WTC11 (cell line): ENCODE measurements at regions not wholly inside any gene's neighbourhood (a gene's known extent, or its start where the extent isn't known, plus 50 kb on each side); places are given as distances from the start of the nearest gene placed in this dataset.

Source experiments
- ATAC-seq: fragments of 200-7000 bp; cut with Tn5 transposase; 2 replicates; pipeline ENCODE4 v1.10.0; 2021; ENCODE audit warnings: mild to moderate bottlenecking, moderate library complexity
- CTCF ChIA-PET: fragments of 300-600 bp; sonication (Branson Sonifier 250); formaldehyde crosslinking; loops from one replicate; lab custom pipeline; 2021; ENCODE audit warnings: antibody characterized with exemption; lab: Charles Lee
- POLR2A ChIA-PET: fragments of 350-600 bp; sonication (Branson Sonifier 250); formaldehyde crosslinking; loops from one replicate; lab custom pipeline; 2021; ENCODE audit warnings: antibody characterized with exemption; lab: Charles Lee
- DNase-seq: peaks from one replicate; pipeline ENCODE4 v3.0.0; 2021; ENCODE audit warnings: low spot score
- H3K27ac Mint-ChIP-seq: 2 replicates; pipeline ENCODE4 v1.8.0; 2021; ENCODE audit warnings: mixed read lengths
- H3K27me3 Mint-ChIP-seq: 2 replicates; pipeline ENCODE4 v1.8.0; 2021; ENCODE audit warnings: low read depth, mild to moderate bottlenecking, moderate library complexity, mixed read lengths
- H3K36me3 Mint-ChIP-seq: 2 replicates; pipeline ENCODE4 v1.8.0; 2021; ENCODE audit warnings: mixed read lengths
- H3K4me1 Mint-ChIP-seq: 2 replicates; pipeline ENCODE4 v1.8.0; 2022; ENCODE audit warnings: mixed read lengths
- H3K4me3 Mint-ChIP-seq: 2 replicates; pipeline ENCODE4 v1.8.0; 2021; ENCODE audit warnings: mild to moderate bottlenecking, moderate library complexity, mixed read lengths
- H3K9me3 Mint-ChIP-seq: 2 replicates; pipeline ENCODE4 v1.8.0; 2021; ENCODE audit warnings: mixed read lengths
- ATF1 ChIP-seq: sonication (generic); formaldehyde crosslinking; IDR thresholded peaks from 2 replicates; pipeline ENCODE4 v1.8.1; 2023; ENCODE audit warnings: mild to moderate bottlenecking, moderate library complexity, missing genetic modification reagents
- CREM ChIP-seq: sonication (generic); formaldehyde crosslinking; IDR thresholded peaks from 2 replicates; pipeline ENCODE4 v1.8.1; 2022; ENCODE audit warnings: mild to moderate bottlenecking, missing genetic modification reagents, moderate library complexity
- FOXK1 ChIP-seq: sonication (generic); formaldehyde crosslinking; IDR thresholded peaks from 2 replicates; pipeline ENCODE4 v1.8.0; 2022; ENCODE audit warnings: mild to moderate bottlenecking, moderate library complexity, missing genetic modification reagents
- FOXP1 ChIP-seq: sonication (generic); formaldehyde crosslinking; IDR thresholded peaks from 2 replicates; pipeline ENCODE4 v1.8.0; 2022; ENCODE audit warnings: missing genetic modification reagents, mild to moderate bottlenecking, moderate library complexity, borderline replicate concordance
- HMGA2 ChIP-seq: fragments of 250-450 bp; sonication (Bioruptor Pico); IDR thresholded peaks from 2 replicates; pipeline ENCODE4 v1.4.0; 2021; ENCODE audit warnings: mild to moderate bottlenecking, moderate library complexity
- JUN ChIP-seq: sonication (generic); formaldehyde crosslinking; IDR thresholded peaks from 2 replicates; pipeline ENCODE4 v1.8.0; 2023; ENCODE audit warnings: mild to moderate bottlenecking, missing genetic modification reagents
- NFATC4 ChIP-seq: fragments of 250-450 bp; sonication (Bioruptor Pico); IDR thresholded peaks from 2 replicates; pipeline ENCODE4 v1.9.0; 2021; ENCODE audit warnings: mild to moderate bottlenecking
- NFE2L1 ChIP-seq: sonication (generic); formaldehyde crosslinking; IDR thresholded peaks from 2 replicates; pipeline ENCODE4 v1.8.1; 2023; ENCODE audit warnings: missing genetic modification reagents
- PRRX2 ChIP-seq: fragments of 250-450 bp; sonication (Bioruptor Pico); IDR thresholded peaks from 2 replicates; pipeline ENCODE4 v1.8.0; 2021; ENCODE audit warnings: mild to moderate bottlenecking
- SOX15 ChIP-seq: fragments of 250-450 bp; sonication (Bioruptor Pico); IDR thresholded peaks from 2 replicates; pipeline ENCODE4 v1.9.0; 2021; ENCODE audit warnings: mild to moderate bottlenecking
- SP1 ChIP-seq: sonication (generic); formaldehyde crosslinking; conservative IDR thresholded peaks from 2 replicates; pipeline ENCODE4 v1.8.1; 2022; ENCODE audit warnings: missing genetic modification reagents
- TEAD4 ChIP-seq: sonication (generic); formaldehyde crosslinking; IDR thresholded peaks from 2 replicates; pipeline ENCODE4 v1.8.0; 2022; ENCODE audit warnings: mild to moderate bottlenecking, missing genetic modification reagents
- TP53 ChIP-seq: sonication (generic); formaldehyde crosslinking; IDR thresholded peaks from 2 replicates; pipeline ENCODE4 v1.8.1; 2023; ENCODE audit warnings: mild to moderate bottlenecking, missing genetic modification reagents
- ZNF232 ChIP-seq: sonication (generic); formaldehyde crosslinking; IDR thresholded peaks from 2 replicates; pipeline ENCODE4 v1.8.0; 2022; ENCODE audit warnings: mild to moderate bottlenecking, missing genetic modification reagents
- ZNF423 ChIP-seq: fragments of 250-450 bp; sonication (Bioruptor Pico); IDR thresholded peaks from 2 replicates; pipeline ENCODE4 v2.1.2; 2022; ENCODE audit warnings: mild to moderate bottlenecking, moderate library complexity
- TF ChIP-seq, protein P1 (sequence below): fragments of 250-450 bp; sonication (Bioruptor Pico); IDR thresholded peaks from 2 replicates; pipeline ENCODE4 v1.9.0; 2021; ENCODE audit warnings: mild to moderate bottlenecking
- TF ChIP-seq, protein P2 (sequence below): sonication (generic); formaldehyde crosslinking; IDR thresholded peaks from 2 replicates; pipeline ENCODE4 v1.8.1; 2022; ENCODE audit warnings: mild to moderate bottlenecking, missing genetic modification reagents, moderate library complexity, borderline replicate concordance
- TF ChIP-seq, protein P3 (sequence below): fragments of 250-450 bp; sonication (Bioruptor Pico); IDR thresholded peaks from 2 replicates; pipeline ENCODE4 v2.1.2; 2022; ENCODE audit warnings: mild to moderate bottlenecking, moderate library complexity
- TF ChIP-seq, protein P4 (sequence below): sonication (generic); formaldehyde crosslinking; IDR thresholded peaks from 2 replicates; pipeline ENCODE4 v1.8.1; 2022; ENCODE audit warnings: low read depth, mild to moderate bottlenecking, moderate library complexity, missing genetic modification reagents, borderline replicate concordance
- TF ChIP-seq, protein P5 (sequence below): sonication (generic); formaldehyde crosslinking; IDR thresholded peaks from 2 replicates; pipeline ENCODE4 v1.8.0; 2023; ENCODE audit warnings: missing genetic modification reagents, mild to moderate bottlenecking, borderline replicate concordance

DNA sequence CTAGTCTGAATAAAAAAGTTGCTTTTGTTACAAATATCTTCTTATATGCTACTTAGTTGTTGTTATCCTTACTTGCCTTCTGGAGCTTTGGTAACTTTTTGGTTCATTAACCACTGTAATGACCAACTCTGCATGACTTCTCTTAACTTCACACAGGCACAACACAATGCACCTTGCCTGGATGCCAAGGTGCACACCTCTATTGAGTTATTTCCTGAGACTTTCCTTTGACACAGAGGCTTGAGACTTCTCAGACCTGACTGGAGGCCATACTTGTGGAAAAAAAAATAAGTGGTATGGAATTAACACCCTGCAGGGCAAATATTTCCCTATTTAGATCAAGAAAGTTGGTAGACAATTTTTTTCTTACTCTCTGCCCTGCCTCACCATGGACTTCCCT lies 1925.6 kb downstream of the EFNA5 start:
- ChIA-PET POLR2A (no interaction called here), CTCF (no interaction called here)
- no peak for DNase-seq
- H3K27me3 Mint-ChIP-seq = no peaks in the 10 kb centered on the region
- no peak for TF ChIP-seq JUN (CRISPR knock-in tag)
- TF ChIP-seq SP1 (CRISPR knock-in tag) = no peak
- no peak for TF ChIP-seq PRRX2 (CRISPR knock-in tag)
- TF ChIP-seq SOX15 (CRISPR knock-in tag) = no peak
- no peak for TF ChIP-seq FOXK1
- TF ChIP-seq ZNF232 (CRISPR knock-in tag) = no peak
- TF ChIP-seq TP53 (CRISPR knock-in tag) = no peak
- TF ChIP-seq TEAD4 (CRISPR knock-in tag) = no peak
- TF ChIP-seq ZNF423 (CRISPR knock-in tag) = no peak
- no peak for TF ChIP-seq ATF1 (CRISPR knock-in tag)
- TF ChIP-seq FOXP1 (CRISPR knock-in tag) = no peak
- TF ChIP-seq NFE2L1 (CRISPR knock-in tag) = no peak
- TF ChIP-seq, protein P1, sequence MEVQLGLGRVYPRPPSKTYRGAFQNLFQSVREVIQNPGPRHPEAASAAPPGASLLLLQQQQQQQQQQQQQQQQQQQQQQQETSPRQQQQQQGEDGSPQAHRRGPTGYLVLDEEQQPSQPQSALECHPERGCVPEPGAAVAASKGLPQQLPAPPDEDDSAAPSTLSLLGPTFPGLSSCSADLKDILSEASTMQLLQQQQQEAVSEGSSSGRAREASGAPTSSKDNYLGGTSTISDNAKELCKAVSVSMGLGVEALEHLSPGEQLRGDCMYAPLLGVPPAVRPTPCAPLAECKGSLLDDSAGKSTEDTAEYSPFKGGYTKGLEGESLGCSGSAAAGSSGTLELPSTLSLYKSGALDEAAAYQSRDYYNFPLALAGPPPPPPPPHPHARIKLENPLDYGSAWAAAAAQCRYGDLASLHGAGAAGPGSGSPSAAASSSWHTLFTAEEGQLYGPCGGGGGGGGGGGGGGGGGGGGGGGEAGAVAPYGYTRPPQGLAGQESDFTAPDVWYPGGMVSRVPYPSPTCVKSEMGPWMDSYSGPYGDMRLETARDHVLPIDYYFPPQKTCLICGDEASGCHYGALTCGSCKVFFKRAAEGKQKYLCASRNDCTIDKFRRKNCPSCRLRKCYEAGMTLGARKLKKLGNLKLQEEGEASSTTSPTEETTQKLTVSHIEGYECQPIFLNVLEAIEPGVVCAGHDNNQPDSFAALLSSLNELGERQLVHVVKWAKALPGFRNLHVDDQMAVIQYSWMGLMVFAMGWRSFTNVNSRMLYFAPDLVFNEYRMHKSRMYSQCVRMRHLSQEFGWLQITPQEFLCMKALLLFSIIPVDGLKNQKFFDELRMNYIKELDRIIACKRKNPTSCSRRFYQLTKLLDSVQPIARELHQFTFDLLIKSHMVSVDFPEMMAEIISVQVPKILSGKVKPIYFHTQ = no peak
- no peak for TF ChIP-seq CREM
- peaks cover 13% of the 10 kb centered on the region for H3K9me3 Mint-ChIP-seq
- H3K4me1 Mint-ChIP-seq = peaks cover 3% of the 10 kb centered on the region
- H3K36me3 Mint-ChIP-seq = no peaks in the 10 kb centered on the region
- ATAC-seq = no peak
- H3K4me3 Mint-ChIP-seq = no peak overlapping the region
- no peak overlapping the region for H3K27ac Mint-ChIP-seq

DNA sequence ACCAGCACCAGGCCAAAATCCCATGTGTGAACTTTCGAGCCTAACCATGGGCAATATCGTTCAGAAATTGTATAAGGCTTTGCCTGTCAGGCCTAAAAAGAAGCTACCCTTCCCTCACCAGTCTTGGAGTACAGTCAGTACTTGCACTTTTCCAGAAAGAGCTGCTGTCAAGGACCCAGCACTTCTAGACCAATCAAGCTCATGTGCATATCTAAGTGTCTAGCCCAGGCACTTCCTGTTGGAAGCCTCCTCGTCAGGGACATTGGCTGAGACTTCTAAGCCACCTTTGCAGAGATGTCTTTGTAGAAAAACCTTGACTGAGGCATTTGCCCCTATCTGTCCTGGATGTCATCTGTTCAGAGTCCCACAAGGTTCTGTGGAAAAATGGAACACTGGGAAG lies 1930.5 kb downstream of the EFNA5 start:
- Mint-ChIP-seq H3K36me3 (no peaks in the 10 kb centered on the region), H3K9me3 (no peaks in the 10 kb centered on the region), H3K27ac (no peak overlapping the region), H3K4me3 (no peak overlapping the region), H3K4me1 (peaks cover 3% of the 10 kb centered on the region), H3K27me3 (no peaks in the 10 kb centered on the region)
- ChIA-PET CTCF (no interaction called here), POLR2A (no interaction called here)
- TF ChIP-seq, protein P2, sequence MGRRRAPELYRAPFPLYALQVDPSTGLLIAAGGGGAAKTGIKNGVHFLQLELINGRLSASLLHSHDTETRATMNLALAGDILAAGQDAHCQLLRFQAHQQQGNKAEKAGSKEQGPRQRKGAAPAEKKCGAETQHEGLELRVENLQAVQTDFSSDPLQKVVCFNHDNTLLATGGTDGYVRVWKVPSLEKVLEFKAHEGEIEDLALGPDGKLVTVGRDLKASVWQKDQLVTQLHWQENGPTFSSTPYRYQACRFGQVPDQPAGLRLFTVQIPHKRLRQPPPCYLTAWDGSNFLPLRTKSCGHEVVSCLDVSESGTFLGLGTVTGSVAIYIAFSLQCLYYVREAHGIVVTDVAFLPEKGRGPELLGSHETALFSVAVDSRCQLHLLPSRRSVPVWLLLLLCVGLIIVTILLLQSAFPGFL = no peak
- TF ChIP-seq, protein P3, sequence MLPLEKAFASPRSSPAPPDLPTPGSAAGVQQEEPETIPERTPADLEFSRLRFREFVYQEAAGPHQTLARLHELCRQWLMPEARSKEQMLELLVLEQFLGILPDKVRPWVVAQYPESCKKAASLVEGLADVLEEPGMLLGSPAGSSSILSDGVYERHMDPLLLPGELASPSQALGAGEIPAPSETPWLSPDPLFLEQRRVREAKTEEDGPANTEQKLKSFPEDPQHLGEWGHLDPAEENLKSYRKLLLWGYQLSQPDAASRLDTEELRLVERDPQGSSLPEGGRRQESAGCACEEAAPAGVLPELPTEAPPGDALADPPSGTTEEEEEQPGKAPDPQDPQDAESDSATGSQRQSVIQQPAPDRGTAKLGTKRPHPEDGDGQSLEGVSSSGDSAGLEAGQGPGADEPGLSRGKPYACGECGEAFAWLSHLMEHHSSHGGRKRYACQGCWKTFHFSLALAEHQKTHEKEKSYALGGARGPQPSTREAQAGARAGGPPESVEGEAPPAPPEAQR = no peak
- ATAC-seq = peak; percentile 47; the same call in 1 of the 2 replicates
- DNase-seq = no peak

DNA sequence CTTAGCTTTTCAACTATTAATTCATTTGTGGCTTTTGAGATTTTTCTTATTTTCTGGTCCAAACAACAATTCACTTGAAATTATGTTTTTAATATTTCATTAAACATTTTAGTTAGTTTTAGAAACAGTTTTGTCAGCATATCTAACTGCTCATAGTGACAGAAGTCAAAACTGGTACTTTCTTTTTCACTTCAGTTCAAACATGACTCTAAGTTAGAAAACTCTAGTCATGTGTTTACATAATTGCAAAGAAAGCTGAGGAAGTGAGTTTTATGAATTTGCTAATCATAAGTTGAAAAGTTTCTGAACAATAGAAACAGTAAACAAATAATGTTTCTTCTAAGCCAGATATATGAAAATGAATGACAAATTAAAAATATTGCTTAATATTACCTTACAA lies 1931.0 kb downstream of the EFNA5 start:
- POLR2A ChIA-PET = no interaction called here
- H3K9me3 Mint-ChIP-seq = no peaks in the 10 kb centered on the region
- peaks cover 3% of the 10 kb centered on the region for H3K4me1 Mint-ChIP-seq
- no peak for TF ChIP-seq FOXK1
- no peak for TF ChIP-seq CREM
- TF ChIP-seq, protein P4, sequence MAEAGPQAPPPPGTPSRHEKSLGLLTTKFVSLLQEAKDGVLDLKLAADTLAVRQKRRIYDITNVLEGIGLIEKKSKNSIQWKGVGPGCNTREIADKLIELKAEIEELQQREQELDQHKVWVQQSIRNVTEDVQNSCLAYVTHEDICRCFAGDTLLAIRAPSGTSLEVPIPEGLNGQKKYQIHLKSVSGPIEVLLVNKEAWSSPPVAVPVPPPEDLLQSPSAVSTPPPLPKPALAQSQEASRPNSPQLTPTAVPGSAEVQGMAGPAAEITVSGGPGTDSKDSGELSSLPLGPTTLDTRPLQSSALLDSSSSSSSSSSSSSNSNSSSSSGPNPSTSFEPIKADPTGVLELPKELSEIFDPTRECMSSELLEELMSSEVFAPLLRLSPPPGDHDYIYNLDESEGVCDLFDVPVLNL (CRISPR knock-in tag) = no peak
- TF ChIP-seq, protein P5, sequence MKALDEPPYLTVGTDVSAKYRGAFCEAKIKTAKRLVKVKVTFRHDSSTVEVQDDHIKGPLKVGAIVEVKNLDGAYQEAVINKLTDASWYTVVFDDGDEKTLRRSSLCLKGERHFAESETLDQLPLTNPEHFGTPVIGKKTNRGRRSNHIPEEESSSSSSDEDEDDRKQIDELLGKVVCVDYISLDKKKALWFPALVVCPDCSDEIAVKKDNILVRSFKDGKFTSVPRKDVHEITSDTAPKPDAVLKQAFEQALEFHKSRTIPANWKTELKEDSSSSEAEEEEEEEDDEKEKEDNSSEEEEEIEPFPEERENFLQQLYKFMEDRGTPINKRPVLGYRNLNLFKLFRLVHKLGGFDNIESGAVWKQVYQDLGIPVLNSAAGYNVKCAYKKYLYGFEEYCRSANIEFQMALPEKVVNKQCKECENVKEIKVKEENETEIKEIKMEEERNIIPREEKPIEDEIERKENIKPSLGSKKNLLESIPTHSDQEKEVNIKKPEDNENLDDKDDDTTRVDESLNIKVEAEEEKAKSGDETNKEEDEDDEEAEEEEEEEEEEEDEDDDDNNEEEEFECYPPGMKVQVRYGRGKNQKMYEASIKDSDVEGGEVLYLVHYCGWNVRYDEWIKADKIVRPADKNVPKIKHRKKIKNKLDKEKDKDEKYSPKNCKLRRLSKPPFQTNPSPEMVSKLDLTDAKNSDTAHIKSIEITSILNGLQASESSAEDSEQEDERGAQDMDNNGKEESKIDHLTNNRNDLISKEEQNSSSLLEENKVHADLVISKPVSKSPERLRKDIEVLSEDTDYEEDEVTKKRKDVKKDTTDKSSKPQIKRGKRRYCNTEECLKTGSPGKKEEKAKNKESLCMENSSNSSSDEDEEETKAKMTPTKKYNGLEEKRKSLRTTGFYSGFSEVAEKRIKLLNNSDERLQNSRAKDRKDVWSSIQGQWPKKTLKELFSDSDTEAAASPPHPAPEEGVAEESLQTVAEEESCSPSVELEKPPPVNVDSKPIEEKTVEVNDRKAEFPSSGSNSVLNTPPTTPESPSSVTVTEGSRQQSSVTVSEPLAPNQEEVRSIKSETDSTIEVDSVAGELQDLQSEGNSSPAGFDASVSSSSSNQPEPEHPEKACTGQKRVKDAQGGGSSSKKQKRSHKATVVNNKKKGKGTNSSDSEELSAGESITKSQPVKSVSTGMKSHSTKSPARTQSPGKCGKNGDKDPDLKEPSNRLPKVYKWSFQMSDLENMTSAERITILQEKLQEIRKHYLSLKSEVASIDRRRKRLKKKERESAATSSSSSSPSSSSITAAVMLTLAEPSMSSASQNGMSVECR = no peak
- no peak for TF ChIP-seq HMGA2 (CRISPR knock-in tag)
- no peak for TF ChIP-seq NFATC4 (CRISPR knock-in tag)
- TF ChIP-seq, protein P3 = no peak

More for the DNA sequence above, 1931.0 kb downstream of the EFNA5 start:
- H3K27ac Mint-ChIP-seq = no peak overlapping the region
- CTCF ChIA-PET = no interaction called here
- DNase-seq (no peak), ATAC-seq (no peak)
- H3K4me3 Mint-ChIP-seq = no peak overlapping the region
- H3K36me3 Mint-ChIP-seq = no peaks in the 10 kb centered on the region
- no peaks in the 10 kb centered on the region for H3K27me3 Mint-ChIP-seq
